ENCODE measurements at regions not wholly inside any gene's neighbourhood (a gene's known extent, or its start where the extent isn't known, plus 50 kb on each side); places are given as distances from the start of the nearest gene placed in this dataset.

DNA sequence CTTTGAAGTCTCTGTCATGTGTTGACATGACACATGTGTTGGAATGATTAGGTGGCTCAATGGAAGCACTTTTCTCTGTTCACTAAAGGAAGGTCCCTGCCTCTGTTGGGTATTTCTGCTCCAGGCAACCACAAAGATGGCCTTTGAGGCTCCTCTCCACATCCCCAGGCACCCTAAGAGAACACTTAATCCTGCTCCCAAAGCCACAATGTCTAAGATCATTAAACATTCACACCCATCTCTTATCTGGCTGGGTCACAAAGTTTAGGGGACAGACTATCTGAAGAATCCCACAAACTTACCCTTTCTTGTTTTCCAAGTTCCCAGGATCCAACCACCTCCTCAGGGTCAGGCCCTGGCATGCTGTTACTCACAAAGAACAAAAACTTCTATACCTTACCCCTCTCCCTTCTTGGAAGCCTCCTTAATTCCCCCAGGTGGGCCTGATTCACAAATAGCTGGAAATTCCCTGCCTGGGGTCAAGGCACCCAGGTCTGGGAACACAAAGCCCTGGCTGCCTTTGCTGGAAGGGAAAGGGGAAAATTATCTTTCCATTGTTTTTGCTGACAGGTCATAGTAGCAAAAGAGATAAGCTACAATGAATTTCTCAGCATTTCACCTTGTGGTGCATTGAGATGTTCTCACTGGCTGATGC lies 333.7 kb downstream of the PCNX1 start:
- no peaks in the 10 kb centered on the region for H3K9me3 ChIP-seq
- H3K27me3 ChIP-seq = no peaks in the 10 kb centered on the region
- no peak for DNase-seq (ENCODE audit: extremely low spot score)
- intact Hi-C loops (cut with DNase I) = no loop called here
- no peak overlapping the region for H3K27ac ChIP-seq (replicated peaks in 1 of 4)
- H3K4me1 ChIP-seq = peaks cover 8 to 14% (median 10%) of the 10 kb centered on the region in 4 donors
- TF ChIP-seq, protein P1, sequence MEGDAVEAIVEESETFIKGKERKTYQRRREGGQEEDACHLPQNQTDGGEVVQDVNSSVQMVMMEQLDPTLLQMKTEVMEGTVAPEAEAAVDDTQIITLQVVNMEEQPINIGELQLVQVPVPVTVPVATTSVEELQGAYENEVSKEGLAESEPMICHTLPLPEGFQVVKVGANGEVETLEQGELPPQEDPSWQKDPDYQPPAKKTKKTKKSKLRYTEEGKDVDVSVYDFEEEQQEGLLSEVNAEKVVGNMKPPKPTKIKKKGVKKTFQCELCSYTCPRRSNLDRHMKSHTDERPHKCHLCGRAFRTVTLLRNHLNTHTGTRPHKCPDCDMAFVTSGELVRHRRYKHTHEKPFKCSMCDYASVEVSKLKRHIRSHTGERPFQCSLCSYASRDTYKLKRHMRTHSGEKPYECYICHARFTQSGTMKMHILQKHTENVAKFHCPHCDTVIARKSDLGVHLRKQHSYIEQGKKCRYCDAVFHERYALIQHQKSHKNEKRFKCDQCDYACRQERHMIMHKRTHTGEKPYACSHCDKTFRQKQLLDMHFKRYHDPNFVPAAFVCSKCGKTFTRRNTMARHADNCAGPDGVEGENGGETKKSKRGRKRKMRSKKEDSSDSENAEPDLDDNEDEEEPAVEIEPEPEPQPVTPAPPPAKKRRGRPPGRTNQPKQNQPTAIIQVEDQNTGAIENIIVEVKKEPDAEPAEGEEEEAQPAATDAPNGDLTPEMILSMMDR (IDR thresholded peaks at IDR 0.05) = no peak
- TF ChIP-seq POLR2A (IDR thresholded peaks at IDR 0.05; ENCODE audit: low read depth) (no peak), POLR2AphosphoS5 (IDR thresholded peaks at IDR 0.05) (no peak), EP300 (IDR thresholded peaks at IDR 0.05) (no peak)
- no peak overlapping the region for H3K4me3 ChIP-seq
- H3K36me3 ChIP-seq = no peaks in the 10 kb centered on the region

DNA sequence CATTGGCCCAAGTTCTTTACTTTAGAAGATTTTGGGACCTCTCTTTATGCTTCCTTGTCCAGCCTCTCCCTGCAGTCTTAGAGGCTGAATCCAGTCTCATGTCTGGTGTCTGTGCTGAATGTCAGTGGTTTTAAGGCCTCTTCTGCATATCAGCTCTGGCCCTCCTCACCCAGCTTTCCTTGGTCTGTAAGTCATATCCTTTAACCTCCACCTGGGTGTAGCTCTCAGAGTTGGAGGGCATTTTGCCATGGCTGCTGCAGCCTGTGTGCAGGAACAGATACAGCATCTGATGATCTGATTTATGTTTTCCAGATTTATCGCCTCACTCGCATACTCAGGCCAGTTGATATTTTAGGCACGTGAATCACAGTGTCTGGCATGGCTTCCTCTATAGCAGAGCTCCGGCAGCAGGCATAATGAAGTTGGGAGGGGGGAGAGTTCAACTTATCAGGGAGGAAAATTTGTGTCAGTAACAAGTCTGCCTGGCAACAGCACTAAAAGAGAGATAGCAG lies 335.0 kb downstream of the PCNX1 start:
- TF ChIP-seq POLR2A (IDR thresholded peaks at IDR 0.05; ENCODE audit: low read depth) (no peak), EP300 (IDR thresholded peaks at IDR 0.05) (no peak), POLR2AphosphoS5 (IDR thresholded peaks at IDR 0.05) (no peak)
- TF ChIP-seq, protein P1 (IDR thresholded peaks at IDR 0.05) = no peak
- 17% methylated on average over 4 of the region's 4 CpGs for WGBS

DNA sequence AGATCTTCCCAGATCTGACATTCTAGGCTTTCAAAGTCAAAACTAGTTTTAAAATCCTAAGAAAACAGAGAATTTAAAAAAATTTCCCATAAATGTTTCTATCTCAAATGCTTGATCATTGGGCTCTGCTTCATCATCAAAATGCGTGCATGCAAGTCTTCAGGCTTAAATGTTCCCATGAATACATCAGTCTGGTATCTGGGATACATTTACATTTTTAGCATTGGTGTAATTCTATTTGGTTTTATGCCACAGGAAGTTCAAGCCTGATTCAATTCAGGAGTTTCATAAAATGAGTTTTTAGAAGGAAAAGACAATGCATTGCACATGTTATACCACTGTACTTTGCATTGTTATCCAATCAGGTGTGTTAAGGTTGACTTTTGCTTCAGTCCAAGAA lies 336.4 kb downstream of the PCNX1 start:
- Histone ChIP-seq H3K27ac (replicated peaks in 1 of 4) (no peak overlapping the region), H3K9me3 (no peaks in the 10 kb centered on the region), H3K36me3 (no peaks in the 10 kb centered on the region), H3K4me3 (no peak overlapping the region), H3K4me1 (peaks cover 7 to 14% (median 9%) of the 10 kb centered on the region in 4 donors), H3K27me3 (no peaks in the 10 kb centered on the region)
- 84% methylated on average over 1 of the region's 1 CpG for WGBS
- intact Hi-C loops (cut with DNase I) = no loop called here
- no peak for DNase-seq (ENCODE audit: extremely low spot score)
- TF ChIP-seq EP300 (IDR thresholded peaks at IDR 0.05) = no peak
- TF ChIP-seq, protein P1 (IDR thresholded peaks at IDR 0.05) = no peak
- TF ChIP-seq POLR2A (IDR thresholded peaks at IDR 0.05; ENCODE audit: low read depth) = no peak
- no peak for TF ChIP-seq POLR2AphosphoS5 (IDR thresholded peaks at IDR 0.05)

More for the DNA sequence above, 335.0 kb downstream of the PCNX1 start:
- DNase-seq (ENCODE audit: extremely low spot score) = no peak
- no peak overlapping the region for H3K4me3 ChIP-seq
- intact Hi-C loops (cut with DNase I) = no loop called here
- no peaks in the 10 kb centered on the region for H3K36me3 ChIP-seq
- H3K4me1 ChIP-seq = peaks cover 7 to 14% (median 9%) of the 10 kb centered on the region in 4 donors
- H3K27ac ChIP-seq (replicated peaks in 1 of 4) = no peak overlapping the region
- H3K9me3 ChIP-seq = no peaks in the 10 kb centered on the region
- no peaks in the 10 kb centered on the region for H3K27me3 ChIP-seq

DNA sequence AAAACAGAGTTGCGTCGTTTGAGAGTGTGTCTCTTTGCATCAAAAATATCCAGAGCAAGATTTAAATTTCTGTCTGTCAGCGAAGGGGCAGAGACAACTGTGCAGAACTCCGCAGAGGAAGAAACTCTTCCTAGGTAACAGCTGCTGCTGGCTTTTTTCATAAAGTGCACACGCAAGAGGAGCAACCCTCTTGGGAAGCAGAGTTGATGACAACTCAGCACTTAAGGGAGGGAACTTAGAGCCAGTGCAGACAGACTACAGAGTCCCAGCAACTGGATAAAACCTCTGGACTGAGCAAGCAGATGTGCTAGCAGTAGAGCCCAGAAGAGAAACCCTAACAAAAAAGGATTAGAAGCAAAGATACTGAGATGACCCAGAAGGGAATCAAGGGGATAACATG lies 337.1 kb downstream of the PCNX1 start:
- Histone ChIP-seq H3K27me3 (no peaks in the 10 kb centered on the region), H3K4me3 (no peak overlapping the region), H3K9me3 (no peaks in the 10 kb centered on the region), H3K4me1 (peaks cover 7 to 14% (median 9%) of the 10 kb centered on the region in 4 donors), H3K36me3 (no peaks in the 10 kb centered on the region), H3K27ac (replicated peaks in 1 of 4) (no peak overlapping the region)
- intact Hi-C loops (cut with DNase I) = no loop called here
- no peak for TF ChIP-seq EP300 (IDR thresholded peaks at IDR 0.05)
- TF ChIP-seq POLR2AphosphoS5 (IDR thresholded peaks at IDR 0.05) = no peak
- TF ChIP-seq, protein P1 (IDR thresholded peaks at IDR 0.05) = no peak
- no peak for TF ChIP-seq POLR2A (IDR thresholded peaks at IDR 0.05; ENCODE audit: low read depth)
- WGBS = 49% methylated on average over 5 of the region's 5 CpGs
- DNase-seq (ENCODE audit: extremely low spot score) = no peak

All from esophagus muscularis mucosa (tissue), 4 donors.